ENCODE measurements at regions not wholly inside any gene's neighbourhood (a gene's known extent, or its start where the extent isn't known, plus 50 kb on each side); places are given as distances from the start of the nearest gene placed in this dataset.

- Histone ChIP-seq H2AK5ac (ENCODE audit: insufficient read length, low read length) (no peak overlapping the region), H3K23ac (ENCODE audit: insufficient read length, low read depth, low read length) (no peak overlapping the region), H3K14ac (ENCODE audit: insufficient read depth, low read length) (no peak overlapping the region), H2BK20ac (ENCODE audit: low read depth, low read length, poor library complexity, severe bottlenecking) (no peak overlapping the region), H3K56ac (ENCODE audit: insufficient read length, low read depth, low read length) (no peak overlapping the region), H3K27me3 (ENCODE audit: insufficient read depth, low read length) (no peaks in the 10 kb centered on the region), H3T11ph (ENCODE audit: low read length) (no peak overlapping the region), H3K4ac (ENCODE audit: low read depth, low read length) (no peak overlapping the region), H2BK12ac (ENCODE audit: insufficient read length, low read depth, low read length) (no peak overlapping the region), H4K8ac (replicated peaks; ENCODE audit: insufficient read length, low read depth, low read length) (no peak overlapping the region), H4K5ac (ENCODE audit: insufficient read length, low read depth, low read length) (no peak overlapping the region), H3K9ac (ENCODE audit: extremely low read depth, insufficient read length, low read length) (no peak overlapping the region), H4K91ac (ENCODE audit: insufficient read length, low read depth, low read length) (no peak overlapping the region), H4K20me1 (ENCODE audit: control insufficient read depth, insufficient read depth, insufficient read length) (no peaks in the 10 kb centered on the region), H3K79me2 (ENCODE audit: insufficient read depth, low read length) (no peaks in the 10 kb centered on the region), H3K4me2 (ENCODE audit: insufficient read depth, insufficient read length, low read length) (no peak overlapping the region), H3K9me3 (ENCODE audit: control insufficient read depth, low read depth, low read length) (no peaks in the 10 kb centered on the region), H3K18ac (ENCODE audit: insufficient read length, low read depth, low read length) (no peak overlapping the region), H2BK120ac (ENCODE audit: low read depth, low read length, poor library complexity, severe bottlenecking) (no peak overlapping the region), H3K27ac (ENCODE audit: insufficient read length, low read depth, low read length) (no peak overlapping the region), H3K23me2 (ENCODE audit: insufficient read length, low read depth, low read length, poor library complexity, severe bottlenecking) (no peaks in the 10 kb centered on the region), H2AFZ (ENCODE audit: low read length) (no peak overlapping the region), H3K4me1 (ENCODE audit: insufficient read depth, low read length) (no peaks in the 10 kb centered on the region; the same call in 1 of the 2 replicates), H2BK5ac (ENCODE audit: insufficient read length, low read length) (no peak overlapping the region), H2BK15ac (ENCODE audit: low read depth, low read length) (no peak overlapping the region), H3K79me1 (ENCODE audit: insufficient read depth, low read depth, low read length, poor library complexity, severe bottlenecking) (no peaks in the 10 kb centered on the region)
- no peak for DNase-seq
- peaks cover 2 to 5% of the 10 kb centered on the region in 2 experiments; a peak in 3 of 4 replicates for H3K4me1 Mint-ChIP-seq
- no peaks in the 10 kb centered on the region for H3K36me3 Mint-ChIP-seq (ENCODE audit: insufficient read depth in 1 of 3, low read depth in 3 of 3)
- no CpG with 5 or more reads among the region's 3 CpGs for WGBS (ENCODE audit: extremely low coverage, insufficient read length, low lambda C conversion rate)
- no peak overlapping the region for H3K4me3 Mint-ChIP-seq
- H3K9me3 Mint-ChIP-seq, result no peaks in the 10 kb centered on the region
- H3K27ac Mint-ChIP-seq, result no peak overlapping the region
- no peaks in the 10 kb centered on the region for H3K27me3 Mint-ChIP-seq (ENCODE audit: low read depth)
- TF ChIP-seq CTCF (conservative IDR thresholded peaks at IDR 0.05), result no peak
Observed at GRCh38 chr22:27223317-27224177, 566.2 kb downstream of the MIAT start.
